HG03095 (cell line): ENCODE measurements at regions not wholly inside any gene's neighbourhood (a gene's known extent, or its start where the extent isn't known, plus 50 kb on each side); places are given as distances from the start of the nearest gene placed in this dataset.

Experiments used
- ATAC-seq: cut with Tn5 transposase; IDR thresholded peaks from one replicate; pipeline ENCODE4 v1.9.1; 2021; ENCODE audit warnings: moderate library complexity; ENCODE audit not compliant: unreplicated experiment

DNA sequence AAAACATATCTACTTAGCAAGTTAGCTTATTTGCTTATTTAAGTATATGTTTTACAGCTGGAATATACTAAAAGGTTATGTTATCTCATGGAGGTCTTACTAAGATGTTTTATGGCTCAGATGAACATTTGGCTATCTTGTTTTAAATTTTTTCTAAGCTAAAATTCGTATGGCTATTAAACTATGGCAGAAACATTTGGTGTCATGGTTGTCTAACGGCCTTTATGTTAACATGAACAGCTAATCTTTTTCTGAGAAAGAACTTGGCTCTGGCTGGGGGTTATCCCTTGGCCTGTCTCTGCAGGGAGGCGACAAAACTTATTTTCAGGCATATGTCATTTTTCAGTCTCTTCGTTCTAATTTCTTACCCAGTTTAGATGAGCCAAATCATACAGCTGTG lies 101.5 kb upstream of the MTPN start:
- no peak for ATAC-seq

- ATAC-seq = no peak
These were observed 99.8 kb upstream of the MTPN start for GRCh38 chr7:136076954-136077353.

DNA sequence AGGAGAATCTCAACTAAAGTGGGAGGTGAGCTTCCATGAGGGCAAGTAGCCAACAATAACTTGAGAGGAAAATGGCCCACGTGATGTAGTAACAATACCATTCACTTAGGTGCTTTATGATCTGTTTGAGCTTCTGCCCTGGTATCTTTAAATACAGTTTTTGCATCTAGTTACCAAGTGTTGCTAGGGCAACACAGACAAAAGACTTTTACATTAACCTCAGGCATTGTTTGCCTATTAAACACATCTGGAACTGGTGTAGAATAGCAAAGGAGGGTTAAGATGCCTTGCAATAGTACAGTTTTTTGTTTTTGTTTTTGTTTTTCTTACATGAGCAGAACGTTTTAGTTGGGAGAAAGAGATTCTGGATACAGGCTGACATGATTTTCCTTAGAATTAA lies 97.7 kb upstream of the MTPN start:
- no peak for ATAC-seq

- no peak for ATAC-seq
These were observed 95.3 kb upstream of the MTPN start for GRCh38 chr7:136072447-136072846.

- ATAC-seq = no peak
These were observed 93.8 kb upstream of the MTPN start for GRCh38 chr7:136070736-136071505.

DNA sequence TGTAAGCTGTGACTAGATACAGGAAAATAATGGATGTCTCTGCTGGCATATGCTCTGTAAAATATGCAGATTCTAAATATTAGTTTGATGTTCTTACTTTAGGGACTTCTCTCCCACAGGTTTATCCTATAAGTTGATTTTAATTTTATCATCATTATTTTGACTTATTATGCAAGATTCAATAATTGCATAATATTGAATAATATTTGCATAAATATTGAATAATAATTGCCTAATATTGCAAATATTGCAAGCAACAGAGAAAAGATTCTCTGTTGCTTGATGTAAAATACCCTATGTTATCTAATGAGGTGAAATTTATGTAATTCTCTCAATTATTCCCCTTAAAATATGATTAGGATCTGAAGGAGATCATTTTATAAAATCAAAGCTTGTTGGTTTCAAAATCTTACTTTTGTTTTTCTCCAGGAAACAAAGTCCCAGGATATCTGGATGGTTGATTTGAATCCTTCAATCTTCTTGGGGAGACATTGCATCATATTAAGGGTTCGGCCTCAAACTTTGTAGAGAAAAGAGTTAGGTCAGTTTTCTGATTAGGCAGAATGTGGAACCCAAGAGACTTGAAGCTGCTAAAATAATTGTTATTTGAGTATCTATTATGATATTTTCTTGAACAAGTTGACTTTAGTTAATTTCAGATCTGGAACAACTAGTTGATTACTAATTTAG lies 92.8 kb upstream of the MTPN start:
- ATAC-seq = no peak

- ATAC-seq = no peak
These were observed 90.1 kb upstream of the MTPN start for GRCh38 chr7:136067277-136067676.

DNA sequence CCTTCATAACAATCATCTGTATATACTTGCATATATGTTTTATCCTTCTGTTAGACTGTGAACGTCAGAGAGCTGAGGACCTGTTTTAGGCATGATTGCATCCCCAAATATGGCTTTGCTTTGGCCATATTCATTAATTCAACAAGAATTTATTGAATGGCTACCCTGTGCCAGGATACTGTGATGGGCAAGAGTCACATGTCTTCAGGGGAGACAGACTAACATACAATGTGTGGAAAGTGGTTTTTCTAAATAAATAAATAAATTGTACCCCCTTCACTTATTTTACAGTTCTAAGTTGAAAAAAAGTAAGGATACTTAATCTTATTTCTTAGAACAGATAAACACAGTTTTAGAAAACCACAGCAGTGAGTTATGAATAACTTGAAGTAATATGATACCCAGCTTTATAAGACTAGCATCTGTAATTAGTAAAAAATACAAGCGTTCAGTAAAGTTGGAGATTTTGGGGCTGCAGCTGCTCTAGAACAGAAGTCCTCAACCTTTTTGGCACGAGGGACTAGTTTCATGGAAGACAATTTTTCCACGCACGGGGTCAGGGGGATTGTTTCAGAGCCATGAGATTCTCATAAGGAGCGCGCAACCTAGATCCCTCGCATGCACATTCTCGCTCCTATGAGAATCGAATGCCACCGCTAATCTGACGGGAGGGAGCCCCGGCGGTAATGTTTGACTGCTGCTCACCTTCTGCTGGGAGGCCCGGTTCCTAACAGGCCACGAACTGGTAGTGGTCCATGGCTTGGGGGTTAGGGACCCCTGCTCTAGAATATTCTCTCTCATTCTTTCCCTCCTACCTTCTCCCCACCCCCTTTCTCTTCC lies 89.4 kb upstream of the MTPN start:
- no peak for ATAC-seq

GRCh38 chr7:136064627-136065237 lies 87.6 kb upstream of the MTPN start:
- no peak for ATAC-seq

DNA sequence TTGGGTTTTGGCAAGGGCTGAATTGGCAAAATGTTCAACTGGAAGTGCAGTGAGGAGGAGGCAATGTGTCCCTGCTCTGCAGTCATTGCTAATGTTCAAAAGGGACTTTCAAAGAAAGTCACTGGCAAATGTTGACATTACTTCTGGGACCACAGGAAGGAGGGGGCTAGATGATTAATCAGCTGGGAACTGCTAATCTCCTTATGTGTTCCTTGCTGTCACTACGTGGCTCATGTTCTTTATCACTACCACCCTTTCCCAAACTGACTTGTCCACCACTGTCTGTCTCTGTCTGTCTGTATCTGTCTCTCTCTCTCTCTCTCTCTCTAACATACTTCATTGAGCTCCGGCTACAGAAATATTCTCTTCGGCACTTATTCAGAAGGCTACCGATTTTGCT lies 86.9 kb upstream of the MTPN start:
- ATAC-seq = no peak

- ATAC-seq = no peak
These were observed 86.1 kb upstream of the MTPN start for GRCh38 chr7:136063326-136063666.

DNA sequence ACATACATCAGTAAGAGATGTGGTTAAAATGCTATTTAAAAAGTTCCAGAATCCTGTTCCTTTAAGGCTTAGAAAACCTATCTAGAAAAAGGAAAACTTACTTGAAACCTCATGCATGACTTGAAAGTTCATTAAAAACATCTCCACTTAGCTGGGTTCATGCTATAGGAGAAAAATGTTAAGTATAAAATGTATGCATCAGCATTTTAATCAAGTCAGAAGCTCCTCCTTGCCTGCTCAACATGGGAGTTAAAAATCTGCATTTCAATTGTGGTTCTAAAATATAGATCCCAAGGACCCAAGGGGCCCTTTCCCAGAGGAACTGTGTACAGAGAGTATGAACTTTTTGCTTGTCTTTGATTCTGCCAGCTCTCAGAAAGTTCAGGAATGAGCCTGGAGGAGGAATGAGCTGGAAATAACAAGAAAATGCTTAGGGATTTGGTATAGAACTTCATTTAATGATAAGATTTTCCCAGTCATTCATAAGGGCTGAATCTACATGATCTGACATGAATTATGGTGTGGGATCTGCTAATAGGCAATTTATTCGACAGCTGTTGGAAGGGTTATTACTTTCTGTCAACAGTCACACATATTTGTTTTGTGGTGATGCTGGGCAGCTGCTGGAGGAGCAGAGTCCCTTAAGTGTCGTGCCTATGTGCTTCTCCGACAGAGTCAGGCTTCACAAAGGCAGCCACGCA lies 85.6 kb upstream of the MTPN start:
- ATAC-seq = no peak

DNA sequence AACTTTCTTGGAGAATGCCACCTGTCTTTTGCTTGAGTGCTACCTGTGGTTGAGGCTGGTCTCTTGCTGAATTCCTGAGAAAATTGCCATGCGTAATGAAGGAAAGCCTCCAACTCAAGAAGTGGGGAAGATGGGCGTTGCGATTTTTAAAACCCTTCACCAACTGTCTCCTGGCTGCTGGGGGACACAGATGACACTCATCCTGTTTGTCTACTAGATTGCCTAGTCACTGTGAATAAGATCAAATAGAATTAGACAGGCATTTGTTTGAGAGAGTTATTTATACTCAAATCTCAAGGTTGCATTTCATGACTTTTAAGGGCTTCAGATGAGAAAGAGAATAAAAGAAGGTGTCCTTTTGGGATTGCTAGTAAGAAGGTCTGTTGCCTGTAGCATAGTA lies 84.3 kb upstream of the MTPN start:
- no peak for ATAC-seq

DNA sequence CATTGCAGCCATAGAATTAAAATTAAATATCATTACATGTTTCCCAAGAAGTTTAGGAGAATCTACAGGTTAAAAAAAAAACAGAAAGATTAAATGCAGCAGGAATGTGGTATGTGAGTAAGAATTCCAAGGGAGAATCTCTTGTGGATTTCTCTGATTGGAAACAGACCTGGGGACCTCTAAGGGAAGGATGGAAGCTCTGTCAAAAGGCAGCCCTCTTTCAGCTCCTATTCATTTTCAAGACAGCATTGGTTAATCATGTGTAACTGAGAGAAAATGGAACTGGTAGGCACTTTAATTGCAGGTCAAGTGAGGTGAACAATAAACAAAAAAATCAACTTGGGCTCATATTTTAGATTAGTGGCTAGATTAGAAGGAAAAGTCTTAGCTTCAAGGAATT lies 81.4 kb upstream of the MTPN start:
- ATAC-seq = no peak

- ATAC-seq = no peak
These were observed 80.3 kb upstream of the MTPN start for GRCh38 chr7:136057509-136057908.

GRCh38 chr7:136056651-136057231 lies 79.6 kb upstream of the MTPN start:
- no peak for ATAC-seq

DNA sequence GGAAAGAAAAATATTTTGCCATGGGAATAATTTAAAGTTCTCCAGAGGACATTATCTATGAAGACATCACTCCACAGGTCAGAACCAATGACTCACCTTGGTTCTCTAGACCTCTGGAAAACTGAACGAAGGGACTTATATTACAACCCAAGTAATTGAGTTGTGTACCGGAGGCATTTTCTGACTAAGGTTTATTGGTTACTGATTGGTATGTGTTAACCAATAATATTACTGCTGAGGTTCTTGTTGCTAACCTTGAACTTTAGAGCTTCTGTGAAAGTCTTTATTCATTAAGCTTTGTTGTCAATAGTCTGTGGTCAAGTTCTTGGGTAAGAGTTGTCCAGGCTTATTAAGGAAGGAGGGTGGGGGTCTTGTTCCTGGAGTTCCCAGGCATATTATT lies 78.1 kb upstream of the MTPN start:
- no peak for ATAC-seq

- ATAC-seq = no peak
These were observed 76.7 kb upstream of the MTPN start for GRCh38 chr7:136053689-136054485.

DNA sequence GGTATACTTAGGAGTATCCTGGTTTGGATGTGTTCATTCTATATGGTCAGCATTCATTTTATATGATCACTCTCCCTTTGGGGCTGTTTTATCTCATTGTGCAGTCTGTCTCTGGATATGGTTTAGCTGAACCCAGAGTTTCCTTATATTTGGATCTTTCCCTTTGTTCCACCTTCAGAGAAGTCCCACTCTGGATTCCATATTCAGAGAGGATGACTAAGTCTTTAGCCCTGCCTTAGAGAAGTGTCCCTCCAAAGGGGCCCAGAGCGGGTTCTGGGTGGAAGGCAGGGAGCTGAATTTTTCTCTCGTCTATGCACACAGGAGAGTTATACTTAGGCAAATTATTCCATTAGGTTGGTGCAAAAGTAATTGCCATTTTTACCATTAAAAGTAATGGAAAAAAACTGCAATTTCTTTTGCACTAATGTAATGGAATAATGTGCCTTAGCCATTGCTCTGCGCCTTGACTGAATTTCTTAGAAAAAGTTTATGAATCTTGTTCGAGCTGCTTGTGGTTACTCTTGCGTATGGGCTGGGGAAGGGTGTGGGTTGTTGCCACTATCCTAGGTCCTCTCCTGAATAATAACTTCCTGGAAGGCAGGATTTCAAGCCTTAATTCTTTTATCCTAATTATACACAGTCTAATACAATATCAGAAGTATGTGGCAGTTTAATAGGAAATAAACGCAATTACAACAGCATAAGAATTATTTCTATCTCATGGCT lies 74.2 kb upstream of the MTPN start:
- ATAC-seq = no peak
